HG03571 (cell line): ENCODE measurements at regions not wholly inside any gene's neighbourhood (a gene's known extent, or its start where the extent isn't known, plus 50 kb on each side); places are given as distances from the start of the nearest gene placed in this dataset.

Experiments
- ATAC-seq: cut with Tn5 transposase; IDR thresholded peaks from one replicate; pipeline ENCODE4 v1.9.1; 2021; ENCODE audit not compliant: unreplicated experiment

DNA sequence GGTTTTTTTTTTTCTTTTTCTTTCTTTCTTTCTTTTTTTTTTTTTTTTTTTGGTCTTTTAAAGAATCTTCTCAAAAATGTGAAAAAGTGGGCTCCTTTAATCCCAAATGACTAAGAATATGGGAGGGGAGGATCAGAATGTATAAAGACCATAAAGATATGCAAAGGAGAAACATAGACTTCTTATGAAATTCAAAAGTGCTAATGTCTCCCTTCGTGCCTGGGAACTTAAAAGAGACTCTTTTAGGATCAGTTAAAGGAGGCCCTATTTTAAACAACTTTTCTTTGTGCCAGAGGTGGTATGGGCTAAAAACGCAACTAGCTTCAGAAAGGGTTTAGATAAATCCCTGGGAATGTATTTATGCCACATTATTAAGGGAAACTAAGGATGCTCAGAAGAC lies 54.2 kb upstream of the KAZN start:
- no peak for ATAC-seq

GRCh38 chr1:14545422-14546025 lies 53.0 kb upstream of the KAZN start:
- ATAC-seq, result no peak

DNA sequence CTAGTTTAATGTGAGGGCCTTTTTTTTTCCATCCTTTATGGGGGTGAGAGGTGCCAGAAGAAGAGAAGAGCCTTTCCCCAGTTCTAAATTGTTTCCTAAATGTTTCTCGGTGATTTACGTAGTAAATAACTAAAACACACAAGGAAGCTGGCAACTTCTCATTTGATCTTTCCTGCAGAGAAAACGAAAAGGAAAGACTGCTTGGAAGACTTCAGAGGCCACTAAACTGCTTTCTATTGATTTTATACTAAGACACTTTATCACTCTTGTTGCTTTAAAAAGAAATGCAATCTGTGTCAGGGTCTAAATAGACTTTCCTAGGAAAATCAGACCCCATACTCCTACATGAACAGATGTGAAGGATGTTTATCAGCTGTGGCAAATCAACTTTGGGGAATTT lies 52.1 kb upstream of the KAZN start:
- no peak for ATAC-seq
